GM12875 (cell line): ENCODE measurements at regions not wholly inside any gene's neighbourhood (a gene's known extent, or its start where the extent isn't known, plus 50 kb on each side); places are given as distances from the start of the nearest gene placed in this dataset.

Experiments
- H3K4me3 ChIP-seq: one replicate; pipeline ENCODE4 v1.5.1; 2011; ENCODE audit warnings: low read depth, low read length, control low read depth
- CTCF ChIP-seq: IDR thresholded peaks from 2 replicates; pipeline ENCODE4 v1.5.1; 2011; ENCODE audit warnings: low read depth, mild to moderate bottlenecking, control low read depth, inconsistent platforms, low read length, moderate library complexity, borderline replicate concordance; ENCODE audit not compliant: insufficient read depth

- H3K4me3 ChIP-seq, result no peak overlapping the region
- no peak for TF ChIP-seq CTCF
Measured at GRCh38 chr5:136667789-136668188, 302.4 kb upstream of the TRPC7 start.

- TF ChIP-seq CTCF, result no peak
- no peak overlapping the region for H3K4me3 ChIP-seq
Measured at GRCh38 chr5:136666970-136667620, 301.8 kb upstream of the TRPC7 start.

GRCh38 chr5:136665331-136665730, 300.0 kb upstream of the TRPC7 start:
- H3K4me3 ChIP-seq, result no peak overlapping the region
- TF ChIP-seq CTCF, result no peak

- no peak for TF ChIP-seq CTCF
- no peak overlapping the region for H3K4me3 ChIP-seq
Measured at GRCh38 chr5:136661026-136661425, 295.7 kb upstream of the TRPC7 start.

- H3K4me3 ChIP-seq, result no peak overlapping the region
- no peak for TF ChIP-seq CTCF
Measured at GRCh38 chr5:136656811-136657210, 291.5 kb upstream of the TRPC7 start.

GRCh38 chr5:136655468-136655867, 290.1 kb upstream of the TRPC7 start:
- TF ChIP-seq CTCF, result no peak
- H3K4me3 ChIP-seq, result no peak overlapping the region

GRCh38 chr5:136646915-136647314, 281.6 kb upstream of the TRPC7 start:
- no peak for TF ChIP-seq CTCF

More at GRCh38 chr5:136646915-136647314, 281.6 kb upstream of the TRPC7 start:
- no peak overlapping the region for H3K4me3 ChIP-seq
